ENCODE measurements at regions not wholly inside any gene's neighbourhood (a gene's known extent, or its start where the extent isn't known, plus 50 kb on each side); places are given as distances from the start of the nearest gene placed in this dataset.

DNA sequence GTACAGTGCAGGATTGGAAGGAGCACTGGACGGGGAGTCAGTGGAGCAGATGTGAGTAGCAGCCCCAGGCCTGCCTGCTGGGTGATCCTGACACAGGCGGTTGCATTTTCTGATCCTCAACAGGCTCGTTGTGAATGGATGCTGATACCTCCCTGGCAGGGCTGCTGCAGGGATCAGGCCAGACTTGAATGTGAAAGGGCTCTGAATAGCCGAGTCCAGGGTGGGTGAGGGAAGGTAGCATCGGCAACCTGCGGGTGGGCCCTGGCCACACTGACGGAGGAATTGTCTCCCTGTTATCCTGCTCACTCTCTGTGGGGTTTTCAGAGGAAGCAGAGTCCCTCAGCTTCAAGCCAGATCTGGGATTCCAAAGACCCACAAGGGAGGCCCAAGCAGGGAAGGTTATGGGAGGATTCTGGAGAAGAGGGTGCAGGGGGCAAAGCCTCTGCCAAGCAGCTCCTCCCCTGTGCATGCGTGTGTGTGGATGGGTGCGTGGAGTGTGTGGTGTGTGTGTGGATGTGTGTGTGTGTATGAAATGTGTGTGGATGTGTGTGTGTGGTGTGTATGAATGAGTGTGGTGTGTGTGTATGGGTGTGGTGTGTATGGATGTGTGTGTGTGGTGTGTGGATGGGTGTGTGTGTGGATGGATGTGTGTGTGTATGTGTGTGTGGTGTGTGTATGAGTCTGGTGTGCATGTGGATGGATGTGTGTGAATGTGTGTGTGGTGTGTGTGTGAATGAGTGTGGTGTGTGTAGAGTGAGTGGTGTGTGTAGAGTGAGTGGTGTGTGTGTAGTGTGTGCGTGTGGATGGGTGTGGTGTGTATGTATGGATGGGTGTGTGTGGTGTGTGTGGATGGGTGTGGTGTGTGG lies 100.3 kb downstream of the UBIAD1 start:
- H3K4me3 ChIP-seq (ENCODE audit: low read depth, low read length) = no peak overlapping the region
- DNase-seq (ENCODE audit: low read depth) = no peak

DNA sequence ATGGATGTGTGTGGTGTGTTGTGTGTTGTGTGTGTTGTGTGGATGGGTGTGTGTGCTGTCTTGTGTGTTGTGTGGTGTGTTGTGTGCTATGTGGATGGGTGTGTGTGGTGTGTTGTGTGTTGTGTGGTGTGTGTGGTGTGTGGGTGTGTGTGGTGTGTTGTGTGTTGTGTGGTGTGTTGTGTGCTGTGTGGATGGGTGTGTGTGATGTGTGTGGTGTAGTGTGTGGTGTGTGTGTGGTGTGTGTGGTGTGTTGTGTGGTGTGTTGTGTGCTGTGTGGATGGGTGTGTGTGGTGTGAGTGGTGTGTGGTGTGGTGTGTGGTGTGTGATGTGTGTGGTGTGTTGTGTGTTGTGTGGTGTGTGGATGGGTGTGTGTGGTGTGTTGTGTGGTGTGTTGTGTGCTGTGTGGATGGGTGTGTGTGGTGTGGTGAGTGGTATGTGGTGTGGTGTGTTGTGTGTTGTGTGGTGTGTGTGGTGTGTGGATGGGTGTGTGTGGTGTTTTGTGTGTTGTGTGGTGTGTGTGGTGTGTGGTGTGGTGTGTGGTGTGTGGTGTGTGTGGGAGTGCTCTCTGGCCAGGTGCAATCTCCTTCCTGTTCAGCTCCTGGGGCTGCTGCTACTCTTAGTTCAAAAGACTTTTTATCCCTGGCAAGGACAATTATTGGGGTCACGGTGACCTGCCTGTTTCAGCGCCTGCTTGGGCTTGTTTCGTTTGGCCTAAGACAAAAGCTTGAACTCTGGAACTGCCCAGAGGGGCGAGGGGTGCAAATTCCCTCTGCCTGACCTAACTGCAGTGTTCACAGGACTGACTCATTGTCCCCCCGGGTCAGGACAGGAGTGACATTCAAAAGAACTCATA lies 101.1 kb downstream of the UBIAD1 start:
- H3K4me3 ChIP-seq (ENCODE audit: low read depth, low read length) = no peak overlapping the region
- DNase-seq (ENCODE audit: low read depth) = no peak

DNA sequence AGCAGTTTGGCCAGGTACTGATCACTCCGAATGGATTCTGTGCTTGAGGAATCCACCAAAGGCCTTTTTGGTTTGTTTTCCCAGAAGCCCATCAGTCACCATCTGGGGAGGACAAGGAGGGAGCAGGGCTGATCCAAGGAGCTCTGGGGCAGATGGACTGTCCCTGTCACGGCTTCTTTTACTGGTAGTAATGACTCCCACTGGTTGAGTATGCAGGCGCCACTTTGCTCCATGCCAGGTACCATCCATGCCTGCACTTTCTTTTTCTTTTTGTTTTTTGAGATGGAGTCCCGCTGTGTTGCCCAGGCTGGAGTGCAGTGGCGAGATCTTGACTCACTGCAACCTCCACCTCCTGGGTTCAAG lies 101.7 kb downstream of the UBIAD1 start:
- no peak for DNase-seq (ENCODE audit: low read depth)
- no peak overlapping the region for H3K4me3 ChIP-seq (ENCODE audit: low read depth, low read length)

DNA sequence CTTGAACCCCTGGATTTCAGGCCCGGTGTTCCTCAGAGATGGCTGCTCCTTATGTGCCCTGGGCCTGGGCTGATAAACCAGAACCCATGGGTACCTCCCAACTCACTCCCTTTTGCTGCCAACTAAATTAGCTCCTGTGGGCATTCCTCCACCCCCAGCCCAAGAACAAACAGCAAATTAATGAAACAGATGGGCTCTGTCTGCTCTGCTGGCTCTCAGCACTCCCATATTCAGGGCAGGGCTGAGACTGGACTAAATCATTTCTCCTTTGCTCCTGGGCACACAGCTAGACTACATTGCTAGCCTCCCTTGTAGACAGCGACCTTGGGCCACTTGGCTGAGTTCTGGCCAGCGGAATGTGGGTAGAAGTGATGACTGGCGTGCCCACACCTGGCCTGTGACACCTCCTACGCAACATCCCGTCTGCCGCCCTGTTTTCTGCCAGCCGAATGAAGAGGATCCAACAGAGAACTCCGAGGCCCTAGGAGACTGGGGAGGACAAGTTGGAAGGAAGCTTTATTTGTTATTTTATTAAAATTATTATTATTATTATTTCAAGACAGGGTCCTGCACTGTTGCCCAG lies 101.9 kb upstream of the DISP3 start:
- no peak for DNase-seq (ENCODE audit: low read depth)
- H3K4me3 ChIP-seq (ENCODE audit: low read depth, low read length) = no peak overlapping the region

DNA sequence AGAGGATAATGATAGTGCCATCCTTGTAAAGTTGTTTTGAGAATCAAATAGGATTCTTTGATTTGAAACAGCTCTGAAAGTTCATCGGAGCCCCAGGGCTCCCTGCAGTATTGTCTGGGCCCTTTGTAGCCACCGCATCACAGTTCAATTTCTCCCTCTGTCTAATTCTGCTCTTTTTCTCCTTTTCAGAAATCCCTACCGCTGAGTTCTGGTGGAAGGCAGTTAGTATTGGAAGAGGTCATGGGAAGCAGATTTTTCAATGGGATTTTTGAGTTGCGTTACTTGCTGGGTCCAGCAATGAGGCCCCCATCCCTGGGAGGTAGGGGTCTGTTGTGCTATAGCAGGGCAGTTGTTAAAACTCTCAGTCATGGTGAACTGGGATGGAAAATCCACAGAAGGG lies 101.0 kb upstream of the DISP3 start:
- H3K4me3 ChIP-seq (ENCODE audit: low read depth, low read length) = no peak overlapping the region
- no peak for DNase-seq (ENCODE audit: low read depth)

DNA sequence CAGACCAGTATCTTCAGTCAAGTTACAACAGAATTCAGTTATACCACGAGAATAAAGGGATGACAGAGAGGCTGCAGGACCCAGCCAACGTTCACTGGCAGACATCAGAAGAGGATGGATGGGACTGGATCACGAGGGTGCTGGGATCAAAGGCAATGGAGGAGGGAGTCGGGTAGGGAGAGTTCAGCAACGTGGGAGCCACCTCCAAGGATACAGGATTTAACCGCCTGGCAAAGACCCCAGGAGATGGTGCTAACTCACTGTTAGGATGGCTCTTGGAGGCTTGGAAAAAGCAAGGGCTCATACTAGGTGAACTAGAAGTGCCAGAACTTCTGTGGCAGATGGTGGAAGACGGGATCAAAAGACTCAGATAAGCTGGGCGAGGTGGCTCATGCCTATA lies 99.1 kb upstream of the DISP3 start:
- DNase-seq (ENCODE audit: low read depth) = no peak

DNA sequence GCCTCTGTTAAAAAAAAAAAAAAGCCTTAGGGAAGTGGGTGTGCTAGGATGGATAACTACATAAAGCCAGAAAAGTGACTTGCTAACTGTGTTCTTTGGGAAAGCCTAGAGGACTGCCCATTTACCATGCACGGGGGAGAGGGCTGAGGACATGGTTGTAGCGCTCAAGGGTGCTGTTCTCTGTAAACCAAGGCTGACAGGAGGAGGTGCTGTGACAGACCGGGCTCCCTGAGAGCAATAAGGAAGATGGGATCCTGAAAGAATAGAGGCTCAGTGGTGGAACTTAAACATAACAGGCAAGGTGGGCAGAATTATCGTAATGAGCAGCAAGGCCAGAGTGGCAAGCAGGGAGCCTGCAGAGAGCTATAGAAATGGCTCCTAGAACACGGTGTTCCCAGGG lies 98.5 kb upstream of the DISP3 start:
- H3K4me3 ChIP-seq (ENCODE audit: low read depth, low read length) = no peak overlapping the region
- DNase-seq (ENCODE audit: low read depth) = no peak

More for the DNA sequence above, 99.1 kb upstream of the DISP3 start:
- no peak overlapping the region for H3K4me3 ChIP-seq (ENCODE audit: low read depth, low read length)

DNA sequence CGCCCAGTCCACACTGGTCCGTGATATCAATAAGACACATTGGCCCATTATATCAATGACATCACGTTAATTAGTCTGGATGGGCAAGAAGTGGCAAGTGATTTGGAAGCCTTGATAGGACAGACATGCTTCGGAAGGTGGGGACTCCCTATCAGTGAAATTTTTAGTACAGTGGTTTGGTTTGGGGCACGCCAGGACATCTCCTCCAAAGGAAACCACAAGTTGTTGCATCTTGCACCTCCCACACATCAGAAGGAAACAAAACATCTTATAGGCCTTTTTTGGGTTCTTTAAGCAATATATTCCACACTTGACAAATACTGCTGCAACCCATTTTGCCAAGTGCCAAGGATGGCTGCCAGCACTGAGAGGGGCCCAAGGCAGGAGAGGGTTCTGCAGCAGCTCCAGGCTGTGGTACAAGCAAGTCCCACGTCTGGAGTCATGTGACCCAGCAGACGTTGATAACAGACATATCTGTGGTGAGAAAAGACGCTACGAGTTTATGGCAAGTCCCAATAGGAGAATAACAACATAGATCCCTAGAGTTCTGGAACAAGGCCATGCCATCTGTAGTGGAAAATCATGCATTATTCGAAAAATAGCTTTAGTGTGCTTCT lies 95.3 kb upstream of the DISP3 start:
- DNase-seq (ENCODE audit: low read depth) = no peak
- H3K4me3 ChIP-seq (ENCODE audit: low read depth, low read length) = no peak overlapping the region

DNA sequence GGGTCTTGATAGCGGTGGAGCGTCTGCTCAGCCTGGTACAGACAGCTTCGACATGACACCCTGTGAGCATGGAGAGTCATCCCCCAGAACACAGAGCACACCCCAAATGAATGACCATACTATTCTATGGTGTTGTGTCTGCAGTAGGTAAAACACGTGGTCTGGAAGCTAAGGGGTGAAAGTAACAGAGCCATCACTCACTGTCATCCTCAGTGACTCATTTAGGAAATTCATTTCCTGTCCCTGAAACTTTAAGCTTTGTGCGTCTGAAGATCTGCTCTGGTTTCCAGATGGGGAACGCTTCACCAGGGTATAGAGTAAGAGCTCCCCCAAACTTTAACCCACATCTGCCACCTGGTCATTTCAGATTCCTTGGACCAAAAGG lies 94.8 kb upstream of the DISP3 start:
- no peak overlapping the region for H3K4me3 ChIP-seq (ENCODE audit: low read depth, low read length)
- no peak for DNase-seq (ENCODE audit: low read depth)

DNA sequence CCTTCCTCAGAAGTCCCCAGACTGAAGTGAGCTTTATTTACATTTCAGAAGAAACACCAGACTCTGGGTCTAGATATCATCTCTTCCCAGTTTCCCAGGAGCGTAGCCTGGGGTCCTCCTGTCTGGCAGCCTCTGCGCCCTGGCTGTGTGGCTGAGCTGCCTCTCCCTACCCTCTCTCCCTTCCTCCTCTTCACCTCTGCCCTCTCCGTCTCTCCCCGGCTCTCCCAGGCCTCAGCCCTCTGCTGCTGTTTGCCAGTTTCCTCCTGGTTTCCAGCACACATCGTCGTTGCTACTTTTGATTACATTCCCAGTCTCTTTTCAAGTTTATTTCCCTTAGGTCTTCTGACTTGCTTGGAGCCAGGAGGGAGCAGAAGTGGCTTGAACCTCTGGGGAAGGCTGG lies 91.1 kb upstream of the DISP3 start:
- no peak for DNase-seq (ENCODE audit: low read depth)
- H3K4me3 ChIP-seq (ENCODE audit: low read depth, low read length) = no peak overlapping the region

DNA sequence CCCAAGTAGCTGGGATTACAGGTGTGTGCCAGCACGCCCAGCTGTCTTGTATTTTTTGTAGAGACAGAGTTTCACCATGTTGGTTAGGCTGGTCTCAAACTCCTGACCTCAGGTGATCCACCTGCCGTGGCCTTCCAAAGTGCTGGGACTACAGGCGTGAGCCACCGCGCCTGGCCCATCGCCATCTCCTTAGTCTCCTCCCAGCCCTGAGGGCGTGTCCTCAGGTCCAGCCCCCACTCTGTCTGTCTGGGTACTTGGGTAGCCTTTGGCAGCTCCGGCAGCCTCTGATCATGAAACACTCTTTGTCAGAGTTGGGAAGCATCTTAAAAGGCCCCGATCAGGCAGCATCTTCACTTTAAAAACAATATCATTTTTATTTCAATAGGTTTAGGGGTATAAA lies 90.3 kb upstream of the DISP3 start:
- no peak for DNase-seq (ENCODE audit: low read depth)
- no peak overlapping the region for H3K4me3 ChIP-seq (ENCODE audit: low read depth, low read length)

DNA sequence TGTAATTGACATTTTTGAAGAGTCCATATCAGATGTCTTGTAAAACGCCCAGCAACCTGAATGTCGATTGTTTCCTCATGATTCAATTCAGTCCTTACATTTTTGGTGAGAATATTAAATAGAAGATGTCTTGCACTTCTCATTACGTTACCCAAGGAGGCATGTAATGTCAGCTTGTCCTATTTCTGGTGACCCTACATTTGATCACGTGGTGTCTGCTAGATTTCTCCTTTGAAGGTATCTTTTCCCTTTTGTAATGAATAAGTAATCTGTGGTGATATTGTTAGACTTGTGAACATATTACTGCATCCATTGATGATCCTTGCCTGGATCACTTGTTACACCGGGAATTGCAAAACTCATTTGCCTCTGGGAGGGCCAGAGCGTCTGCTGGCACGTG lies 87.6 kb upstream of the DISP3 start:
- no peak for DNase-seq (ENCODE audit: low read depth)
- H3K4me3 ChIP-seq (ENCODE audit: low read depth, low read length) = no peak overlapping the region

DNA sequence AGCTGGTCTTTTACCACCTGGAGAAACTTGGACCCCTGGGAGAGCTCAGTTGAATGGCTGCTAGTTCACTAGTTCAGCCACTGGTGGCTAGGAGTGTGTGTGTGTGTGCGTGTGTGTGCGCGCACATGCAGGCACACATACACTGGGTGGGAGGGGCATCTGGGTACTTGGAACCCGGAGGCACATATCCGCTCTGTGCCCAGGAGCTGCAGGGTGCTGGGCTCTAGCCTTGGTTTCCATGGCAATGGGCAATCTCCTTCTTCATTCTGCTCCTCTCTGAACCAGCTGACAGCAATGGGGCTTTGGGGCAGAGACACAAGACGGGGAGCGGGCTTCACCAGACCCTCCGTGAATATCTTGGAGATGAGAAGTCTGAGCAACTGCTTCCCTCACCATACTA lies 87.1 kb upstream of the DISP3 start:
- no peak for DNase-seq (ENCODE audit: low read depth)
- no peak overlapping the region for H3K4me3 ChIP-seq (ENCODE audit: low read depth, low read length)

DNA sequence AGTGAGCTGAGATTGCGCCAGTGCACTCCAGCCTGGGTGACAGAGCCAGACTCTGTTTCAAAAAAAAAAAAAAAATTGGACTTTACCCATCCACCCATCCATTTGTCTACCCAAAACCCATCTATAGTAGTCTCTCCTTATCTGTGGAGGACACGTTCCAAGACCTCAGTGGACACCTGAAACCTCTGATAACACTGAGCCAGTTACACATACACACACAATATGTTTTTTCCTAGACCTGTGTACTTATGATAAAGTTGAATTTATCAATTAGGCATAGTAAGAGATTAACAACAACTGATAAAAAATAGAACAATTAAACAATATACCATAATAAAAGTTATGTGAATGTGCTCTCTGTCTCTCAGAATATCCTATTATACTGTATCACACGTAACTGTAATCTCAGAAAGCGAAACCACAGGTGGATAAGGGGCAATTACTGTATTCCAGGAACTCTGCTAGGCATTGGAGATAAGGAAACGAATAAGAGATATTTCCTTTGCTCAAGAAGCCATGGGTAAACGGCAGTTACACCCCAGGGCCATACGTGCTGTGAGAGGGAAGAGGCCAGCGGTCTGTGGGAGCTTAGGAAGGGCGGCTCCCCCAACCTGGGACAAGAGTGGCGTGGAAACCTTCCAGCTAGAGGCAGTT lies 84.2 kb upstream of the DISP3 start:
- no peak overlapping the region for H3K4me3 ChIP-seq (ENCODE audit: low read depth, low read length)
- no peak for DNase-seq (ENCODE audit: low read depth)

DNA sequence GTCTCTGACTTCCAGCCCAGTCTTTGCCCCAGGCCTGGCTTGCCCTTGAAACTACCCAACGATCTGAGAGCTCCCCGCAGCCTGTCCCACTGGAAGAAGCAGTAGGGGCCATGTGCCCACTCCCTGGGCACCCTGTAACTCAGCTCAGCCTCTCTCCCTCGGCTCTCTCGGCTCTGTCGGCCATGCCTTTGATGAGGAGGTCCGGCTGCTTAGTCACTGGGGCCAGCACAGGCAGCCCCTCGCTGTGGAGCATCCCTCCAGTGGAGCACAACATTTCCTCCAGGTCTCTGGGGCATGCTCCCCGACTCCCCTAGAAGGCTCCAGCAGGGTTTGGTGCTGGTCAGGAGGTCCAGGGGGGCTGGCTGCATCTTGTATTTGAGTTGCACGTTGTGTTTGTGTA lies 83.3 kb upstream of the DISP3 start:
- no peak for DNase-seq (ENCODE audit: low read depth)

DNA sequence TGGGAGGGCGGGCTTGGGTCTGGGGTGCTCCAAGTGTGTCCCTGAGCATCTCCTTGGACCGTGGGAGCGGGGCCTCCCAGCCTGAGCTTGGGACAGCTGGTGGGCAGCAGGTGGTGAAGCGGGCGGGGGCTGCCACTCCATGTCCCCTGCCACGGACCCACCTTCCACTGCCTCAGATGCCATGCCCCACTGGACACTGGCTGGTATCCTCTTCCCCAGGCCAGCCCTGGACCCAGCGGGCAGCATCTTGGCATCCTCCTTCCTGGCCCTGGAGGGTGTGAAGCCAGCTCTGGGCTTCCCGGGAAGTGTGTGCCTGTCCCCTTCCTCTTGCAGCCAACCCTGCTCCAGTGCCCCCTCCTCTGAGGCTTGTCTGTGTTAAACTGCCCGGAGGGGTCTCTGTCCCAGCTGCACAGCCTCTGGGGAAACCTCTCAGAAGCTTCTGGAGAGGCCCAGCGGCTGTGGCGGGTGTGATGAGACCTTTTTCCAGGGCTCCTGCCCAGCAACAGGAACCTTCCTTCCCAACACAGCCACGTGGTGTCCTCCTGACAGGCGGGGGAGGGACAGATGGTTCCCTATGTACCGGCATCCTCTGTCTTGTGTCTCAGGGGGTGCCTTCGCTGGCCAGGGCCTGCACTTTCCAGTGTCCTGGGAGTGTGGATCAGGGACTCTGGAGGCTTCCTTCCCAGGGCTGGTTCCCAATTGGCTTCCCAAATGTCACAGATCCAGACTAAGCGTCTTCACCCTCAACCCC lies 81.6 kb upstream of the DISP3 start:
- no peak for DNase-seq (ENCODE audit: low read depth)
- no peak overlapping the region for H3K4me3 ChIP-seq (ENCODE audit: low read depth, low read length)

More for the DNA sequence above, 83.3 kb upstream of the DISP3 start:
- no peak overlapping the region for H3K4me3 ChIP-seq (ENCODE audit: low read depth, low read length)

DNA sequence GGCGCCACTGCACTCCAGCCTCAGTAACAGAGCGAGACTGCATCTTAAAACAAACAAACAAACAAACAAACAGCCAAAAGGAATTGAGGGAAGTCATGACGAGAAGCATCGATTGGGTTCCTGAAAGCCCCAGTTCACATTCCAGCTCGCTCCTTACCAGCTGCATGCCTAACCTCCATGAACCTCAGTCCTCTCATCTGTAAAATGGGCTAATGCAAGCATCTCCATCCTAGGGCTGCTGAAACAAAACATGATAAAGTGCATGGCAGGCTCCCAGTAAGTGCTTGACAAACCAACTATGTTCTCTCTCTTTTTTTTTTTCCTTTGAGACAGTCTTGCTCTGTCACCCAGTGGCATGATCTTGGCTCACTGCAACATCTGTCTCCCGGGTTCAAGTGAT lies 79.7 kb upstream of the DISP3 start:
- H3K4me3 ChIP-seq (ENCODE audit: low read depth, low read length) = no peak overlapping the region
- DNase-seq (ENCODE audit: low read depth) = no peak

DNA sequence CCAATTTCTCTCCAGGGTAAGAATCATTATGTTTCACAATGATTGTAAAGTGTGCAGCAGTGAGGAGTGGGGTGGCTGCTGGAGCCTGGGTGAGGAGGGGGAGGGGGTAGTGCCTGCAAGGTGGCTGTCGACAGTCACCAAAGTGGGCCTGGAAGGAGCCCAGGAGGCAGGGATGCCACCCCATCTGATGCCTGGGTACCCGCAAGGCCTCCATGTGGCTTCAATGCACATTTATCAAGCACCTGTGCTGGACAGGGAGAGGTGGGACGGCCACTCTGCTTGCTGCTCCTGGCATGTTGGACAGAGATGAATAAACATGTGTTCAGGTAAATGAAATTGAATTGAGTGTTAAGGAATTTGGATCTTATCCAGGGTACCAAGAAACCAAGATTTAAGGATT lies 78.8 kb upstream of the DISP3 start:
- no peak overlapping the region for H3K4me3 ChIP-seq (ENCODE audit: low read depth, low read length)
- no peak for DNase-seq (ENCODE audit: low read depth)

DNA sequence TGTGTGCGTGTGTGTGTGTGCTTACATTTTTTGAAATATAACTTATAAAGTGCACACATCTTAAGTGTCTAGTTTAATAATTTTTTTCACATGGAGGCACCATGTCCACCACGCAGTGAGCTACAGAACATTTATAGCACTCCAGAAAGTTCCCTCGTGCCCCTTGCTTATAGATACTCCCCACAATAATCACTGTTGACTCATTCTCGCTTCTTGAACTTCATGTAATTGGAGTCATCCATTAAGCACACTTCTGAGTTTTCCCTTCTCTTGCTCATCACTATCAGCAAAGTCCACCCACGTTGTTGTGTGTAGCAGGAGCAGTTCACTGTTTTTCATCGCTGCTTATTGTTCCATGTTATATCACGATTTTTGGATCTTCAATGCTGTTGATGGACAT lies 78.4 kb upstream of the DISP3 start:
- H3K4me3 ChIP-seq (ENCODE audit: low read depth, low read length) = no peak overlapping the region
- no peak for DNase-seq (ENCODE audit: low read depth)
